ENCODE measurements at regions not wholly inside any gene's neighbourhood (a gene's known extent, or its start where the extent isn't known, plus 50 kb on each side); places are given as distances from the start of the nearest gene placed in this dataset.

GRCh38 chr1:238018214-238018613, 127.5 kb upstream of the ZP4 start:
- ATAC-seq = no peak
- H3K9me3 ChIP-seq = peaks cover 0 to 2% of the 10 kb centered on the region in 2 donors
- no peaks in the 10 kb centered on the region for H3K27me3 ChIP-seq
- intact Hi-C loops (cut with DNase I) = no loop called here
- no peaks in the 10 kb centered on the region for H3K36me3 ChIP-seq
- no peak for DNase-seq
- H3K4me3 ChIP-seq = no peak overlapping the region
- TF ChIP-seq, protein P1, sequence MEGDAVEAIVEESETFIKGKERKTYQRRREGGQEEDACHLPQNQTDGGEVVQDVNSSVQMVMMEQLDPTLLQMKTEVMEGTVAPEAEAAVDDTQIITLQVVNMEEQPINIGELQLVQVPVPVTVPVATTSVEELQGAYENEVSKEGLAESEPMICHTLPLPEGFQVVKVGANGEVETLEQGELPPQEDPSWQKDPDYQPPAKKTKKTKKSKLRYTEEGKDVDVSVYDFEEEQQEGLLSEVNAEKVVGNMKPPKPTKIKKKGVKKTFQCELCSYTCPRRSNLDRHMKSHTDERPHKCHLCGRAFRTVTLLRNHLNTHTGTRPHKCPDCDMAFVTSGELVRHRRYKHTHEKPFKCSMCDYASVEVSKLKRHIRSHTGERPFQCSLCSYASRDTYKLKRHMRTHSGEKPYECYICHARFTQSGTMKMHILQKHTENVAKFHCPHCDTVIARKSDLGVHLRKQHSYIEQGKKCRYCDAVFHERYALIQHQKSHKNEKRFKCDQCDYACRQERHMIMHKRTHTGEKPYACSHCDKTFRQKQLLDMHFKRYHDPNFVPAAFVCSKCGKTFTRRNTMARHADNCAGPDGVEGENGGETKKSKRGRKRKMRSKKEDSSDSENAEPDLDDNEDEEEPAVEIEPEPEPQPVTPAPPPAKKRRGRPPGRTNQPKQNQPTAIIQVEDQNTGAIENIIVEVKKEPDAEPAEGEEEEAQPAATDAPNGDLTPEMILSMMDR (IDR thresholded peaks at IDR 0.05) = no peak
- H3K4me1 ChIP-seq = no peaks in the 10 kb centered on the region
- no peak overlapping the region for H3K27ac ChIP-seq

GRCh38 chr1:238006779-238007178, 116.1 kb upstream of the ZP4 start:
- Histone ChIP-seq H3K4me3 (no peak overlapping the region), H3K27ac (no peak overlapping the region), H3K27me3 (no peaks in the 10 kb centered on the region), H3K36me3 (no peaks in the 10 kb centered on the region), H3K4me1 (no peaks in the 10 kb centered on the region), H3K9me3 (peaks cover 0 to 3% of the 10 kb centered on the region in 2 donors)
- DNase-seq (no peak), ATAC-seq (no peak)
- TF ChIP-seq, protein P1 (IDR thresholded peaks at IDR 0.05) = no peak
- intact Hi-C loops (cut with DNase I) = no loop called here

DNA sequence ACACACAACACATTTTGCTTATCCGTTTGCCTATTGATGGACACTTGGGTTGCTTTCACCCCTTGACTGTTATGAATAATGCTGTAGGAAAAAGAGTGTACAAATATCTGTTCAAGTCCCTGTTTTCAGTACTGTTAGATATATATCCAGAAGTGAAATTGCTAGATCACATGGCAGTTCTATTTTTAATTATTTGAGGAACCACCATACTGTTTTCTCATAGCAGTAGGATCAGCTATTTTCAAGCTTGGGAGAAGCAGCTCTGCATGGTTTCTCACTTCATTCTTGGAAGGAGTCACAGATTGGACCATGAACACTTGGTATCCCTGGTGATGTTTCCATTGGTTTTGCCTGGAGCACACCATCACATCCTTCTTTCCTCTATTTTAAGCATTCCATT, 114.4 kb upstream of the ZP4 start:
- Histone ChIP-seq H3K9me3 (peaks cover 0 to 3% of the 10 kb centered on the region in 2 donors), H3K27me3 (no peaks in the 10 kb centered on the region), H3K4me3 (no peak overlapping the region), H3K27ac (no peak overlapping the region), H3K4me1 (no peaks in the 10 kb centered on the region), H3K36me3 (no peaks in the 10 kb centered on the region)
- no peak for DNase-seq
- ATAC-seq = no peak
- TF ChIP-seq, protein P1 (IDR thresholded peaks at IDR 0.05) = no peak
- intact Hi-C loops (cut with DNase I) = no loop called here

GRCh38 chr1:238001818-238002217, 111.1 kb upstream of the ZP4 start:
- Histone ChIP-seq H3K4me3 (no peak overlapping the region), H3K27me3 (no peaks in the 10 kb centered on the region), H3K27ac (no peak overlapping the region), H3K9me3 (peaks cover 0 to 3% of the 10 kb centered on the region in 2 donors), H3K4me1 (no peaks in the 10 kb centered on the region), H3K36me3 (no peaks in the 10 kb centered on the region)
- intact Hi-C loops (cut with DNase I) = no loop called here
- DNase-seq (no peak), ATAC-seq (no peak)
- TF ChIP-seq, protein P1 (IDR thresholded peaks at IDR 0.05) = no peak

DNA sequence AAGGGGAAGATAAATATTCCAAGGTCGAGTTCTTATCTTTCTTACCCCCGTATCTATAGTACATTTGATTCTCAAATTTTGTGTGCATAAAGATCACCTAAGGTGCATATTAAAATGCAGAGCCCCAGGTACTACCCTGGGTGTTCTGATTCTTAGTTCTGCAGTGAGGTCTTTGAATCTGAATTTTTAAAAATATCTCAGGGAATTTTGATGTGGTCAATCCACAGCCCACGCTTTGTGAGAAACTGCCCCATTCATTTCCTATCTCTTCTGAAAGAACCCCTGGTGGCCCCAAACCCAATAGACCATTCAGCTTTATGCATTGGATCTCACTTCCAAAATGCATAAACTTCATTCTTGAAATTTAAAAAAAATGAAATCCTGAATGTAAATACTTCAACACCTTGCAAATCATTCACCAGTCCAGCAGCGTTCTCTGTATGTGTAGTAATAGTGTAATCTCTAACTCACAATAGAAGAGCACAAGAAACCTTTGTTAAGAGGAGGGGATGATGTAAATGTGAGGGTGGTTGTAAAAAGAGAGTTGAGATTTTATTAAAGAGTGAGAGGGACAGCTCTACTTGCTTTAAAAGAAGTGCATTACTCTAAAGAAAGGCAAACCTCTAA, 108.8 kb upstream of the ZP4 start:
- Histone ChIP-seq H3K27me3 (no peaks in the 10 kb centered on the region), H3K27ac (no peak overlapping the region), H3K4me1 (no peaks in the 10 kb centered on the region), H3K4me3 (no peak overlapping the region), H3K36me3 (no peaks in the 10 kb centered on the region), H3K9me3 (peaks cover 0 to 3% of the 10 kb centered on the region in 2 donors)
- TF ChIP-seq, protein P1 (IDR thresholded peaks at IDR 0.05) = no peak
- no peak for DNase-seq
- ATAC-seq = no peak
- intact Hi-C loops (cut with DNase I) = no loop called here
